ENCODE measurements at regions not wholly inside any gene's neighbourhood (a gene's known extent, or its start where the extent isn't known, plus 50 kb on each side); places are given as distances from the start of the nearest gene placed in this dataset.
A peak's percentile ranks its signal among the peaks of the same experiment; 100 is the strongest.
"Not testable (repeated sequence)": the region's sequence is repeated elsewhere in the genome, so short reads cannot be mapped to it uniquely, and the experiment has no call there.

DNA sequence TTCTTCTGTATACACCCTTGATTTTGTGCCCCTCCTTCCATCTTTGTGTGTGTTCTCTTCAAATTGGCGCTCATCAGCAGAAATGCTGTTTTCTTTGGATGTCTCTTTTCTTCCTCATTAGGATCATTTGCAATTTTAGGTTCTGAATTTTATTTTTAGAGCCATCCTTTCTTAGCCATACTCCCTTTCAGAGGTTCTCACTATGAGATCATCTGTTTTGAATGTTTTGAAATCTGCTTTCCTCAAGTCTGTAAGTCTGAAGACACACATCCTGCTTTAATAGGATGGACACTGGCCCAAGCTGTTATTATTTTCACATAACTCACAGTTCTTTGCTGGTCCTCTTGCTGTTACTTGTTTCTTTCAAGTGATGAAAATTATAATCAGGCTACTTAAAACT is 124.8 kb downstream of the BDH1 start:
- DNase-seq (ENCODE audit: low spot score), result no peak

- no peak for DNase-seq (ENCODE audit: low spot score)
Measured at GRCh38 chr3:197430502-197430901, 125.3 kb downstream of the BDH1 start.

DNA sequence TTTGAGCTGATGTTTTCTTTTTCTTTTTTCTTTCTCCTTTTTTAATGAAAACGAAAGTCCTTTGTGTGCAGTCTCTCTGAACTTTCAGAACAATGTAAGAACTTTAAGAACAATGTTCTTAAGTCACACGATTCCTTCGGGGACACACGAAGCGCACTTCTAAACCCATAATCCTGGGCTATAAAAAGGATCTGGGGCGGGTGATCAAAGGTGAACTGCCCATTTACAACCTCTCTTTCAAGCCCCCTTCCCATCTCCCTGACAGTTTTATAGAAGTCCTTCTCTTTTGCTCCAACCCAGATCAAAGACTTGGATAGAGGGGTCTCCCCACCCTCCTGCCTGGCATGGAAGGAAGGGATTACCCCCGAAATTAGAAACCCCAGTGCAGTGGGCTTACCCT is 126.8 kb downstream of the BDH1 start:
- DNase-seq (ENCODE audit: low spot score), result no peak

GRCh38 chr3:197428117-197428801 is 127.5 kb downstream of the BDH1 start:
- peak; percentile 23 for DNase-seq (ENCODE audit: low spot score)

GRCh38 chr3:197427021-197427420 is 128.6 kb upstream of the DLG1 start:
- peak; percentile 86 for DNase-seq (ENCODE audit: low spot score)

DNA sequence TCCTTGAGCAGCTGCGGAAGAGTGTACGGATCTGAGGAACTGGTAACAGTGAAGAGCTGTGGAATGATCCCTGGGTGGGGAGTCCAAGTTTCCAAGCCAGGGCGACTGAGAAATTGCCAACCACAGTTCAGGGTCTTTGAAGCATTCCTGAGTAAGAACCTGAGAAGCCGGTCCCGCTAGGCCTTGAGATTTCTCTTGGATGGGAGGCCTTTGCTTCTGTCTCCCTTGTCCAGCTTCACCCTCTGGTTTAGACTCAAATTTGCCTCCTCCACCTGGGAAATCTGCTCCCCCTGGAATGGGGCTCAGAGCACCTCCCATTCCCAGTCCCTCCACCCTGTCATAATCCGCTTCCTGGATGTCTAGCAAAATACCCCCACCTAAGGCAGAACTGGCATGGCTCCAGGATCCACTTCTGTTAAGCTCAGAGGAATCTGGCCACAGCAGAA is 127.7 kb upstream of the DLG1 start:
- DNase-seq (ENCODE audit: low spot score), result peak; percentile 20

GRCh38 chr3:197425485-197426120 is 127.2 kb upstream of the DLG1 start:
- no peak for DNase-seq (ENCODE audit: low spot score)

DNA sequence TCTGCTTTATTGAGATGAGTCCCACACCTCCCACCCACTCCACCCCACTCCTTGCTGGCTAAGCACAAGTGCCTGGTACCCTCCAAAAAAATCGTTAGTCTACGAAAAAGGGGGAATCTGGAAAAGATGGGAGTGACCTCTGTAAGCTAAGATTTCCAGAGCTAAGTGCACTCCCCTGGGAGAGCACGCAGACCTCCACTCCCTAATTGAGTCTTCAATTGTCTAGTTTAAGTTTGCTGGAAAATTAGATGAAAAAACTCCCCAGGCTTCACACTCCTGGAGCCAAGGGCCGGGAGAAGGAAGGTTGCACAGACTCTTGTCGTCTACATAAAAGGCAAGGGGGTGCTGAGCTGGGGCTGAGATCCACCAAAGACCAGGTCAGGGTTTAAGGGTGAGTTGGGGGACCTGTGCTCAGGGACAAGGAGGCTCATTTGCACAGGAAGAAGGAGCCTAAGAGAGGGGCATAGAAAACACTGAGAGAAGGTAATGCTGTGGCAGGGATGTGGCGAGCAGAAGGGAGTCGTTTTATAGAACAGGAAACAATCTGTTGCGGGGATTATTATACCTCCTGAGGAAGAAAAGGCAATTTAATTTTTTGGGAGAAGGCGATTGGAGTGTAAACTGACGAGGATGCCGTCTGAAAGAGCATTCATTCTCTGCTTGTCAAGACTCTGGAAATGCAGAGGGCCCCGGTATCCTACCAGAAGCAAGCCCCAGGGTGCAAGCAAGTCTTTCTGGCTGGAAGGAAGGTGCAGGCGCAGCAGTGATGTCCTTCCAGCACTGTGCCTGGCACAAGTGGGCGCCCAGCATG is 126.5 kb upstream of the DLG1 start:
- peak; percentile 63 for DNase-seq (ENCODE audit: low spot score)

DNA sequence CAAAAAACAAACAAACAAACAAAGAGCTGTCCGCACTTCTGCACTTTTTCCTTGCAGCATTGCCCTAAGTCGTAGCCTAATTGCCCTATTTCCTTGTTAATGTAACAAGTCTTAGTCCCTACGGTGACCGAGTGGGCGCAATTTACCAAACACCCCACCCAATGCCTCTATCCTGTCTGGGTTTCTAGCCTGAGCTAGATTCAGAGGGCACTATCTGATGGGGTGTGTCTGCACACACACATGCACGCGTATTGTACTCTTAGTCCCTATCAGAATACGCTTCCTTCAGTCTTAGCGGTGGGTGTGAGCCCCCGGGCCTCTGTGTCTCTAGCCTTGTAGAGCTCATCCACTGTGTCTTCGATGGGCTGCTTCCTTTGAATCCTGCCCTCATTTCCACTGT is 125.9 kb upstream of the DLG1 start:
- DNase-seq (ENCODE audit: low spot score), result no peak

- DNase-seq (ENCODE audit: low spot score), result no peak
Measured at GRCh38 chr3:197423376-197423775, 125.0 kb upstream of the DLG1 start.

DNA sequence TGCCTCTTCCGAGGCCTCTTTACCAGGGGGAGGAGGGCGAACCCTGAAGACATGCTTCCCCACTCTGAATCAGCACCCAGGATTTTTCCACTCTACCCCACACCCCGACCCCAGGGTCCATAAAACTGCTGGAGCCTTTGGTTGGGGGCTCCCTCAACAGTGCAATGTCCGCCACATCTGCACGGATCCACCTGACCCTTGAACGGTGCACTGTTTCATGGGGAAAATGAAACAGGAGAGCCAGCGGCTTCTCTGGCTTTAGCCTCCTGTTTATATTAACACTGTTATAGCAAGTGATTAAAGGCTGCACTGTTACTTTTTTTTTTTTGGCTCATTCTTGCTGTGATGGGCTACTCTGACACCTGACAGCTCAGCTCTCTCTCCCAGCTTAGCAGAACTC is 124.1 kb upstream of the DLG1 start:
- DNase-seq (ENCODE audit: low spot score), result no peak

- DNase-seq (ENCODE audit: low spot score), result no peak
Measured at GRCh38 chr3:197421021-197421420, 122.6 kb upstream of the DLG1 start.

DNA sequence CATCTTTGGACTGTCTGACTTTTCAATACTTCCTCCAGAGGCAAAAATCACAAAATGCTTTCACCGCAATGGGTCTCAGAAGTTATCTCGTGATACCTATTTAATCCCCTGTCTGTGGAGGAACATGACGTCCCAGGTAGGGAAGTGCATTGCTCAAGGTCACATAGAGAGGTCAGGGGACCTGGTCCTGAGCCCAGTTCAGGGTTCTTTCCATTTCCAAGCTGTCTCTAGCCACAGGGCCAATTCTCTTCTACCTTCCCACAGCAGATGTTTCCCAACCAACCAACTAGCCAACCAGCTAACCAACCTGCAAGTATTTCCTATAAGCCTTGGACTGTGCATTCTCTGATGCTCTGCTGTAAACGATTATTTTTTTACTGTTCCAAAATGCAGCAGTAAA is 122.2 kb upstream of the DLG1 start:
- DNase-seq (ENCODE audit: low spot score), result no peak

DNA sequence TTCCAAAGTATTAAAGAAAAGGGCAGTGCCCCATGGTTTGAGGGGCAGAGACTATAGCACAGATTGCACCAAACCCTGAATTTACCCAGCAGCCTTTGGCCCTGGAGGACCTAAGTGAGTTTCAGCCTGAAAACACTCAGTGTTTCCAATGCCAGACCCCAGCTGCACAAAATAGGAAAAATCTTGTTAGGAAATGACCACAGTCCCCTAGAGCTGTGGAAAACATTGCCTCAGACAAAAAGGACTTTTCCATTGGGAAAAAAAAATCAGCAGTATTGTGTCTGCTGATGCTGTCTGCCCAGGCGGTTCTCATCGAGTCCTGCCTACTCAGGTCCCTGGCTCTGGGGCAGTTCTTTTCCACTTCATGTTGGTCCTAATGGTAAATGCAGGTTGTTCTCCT is 121.7 kb upstream of the DLG1 start:
- DNase-seq (ENCODE audit: low spot score), result no peak

DNA sequence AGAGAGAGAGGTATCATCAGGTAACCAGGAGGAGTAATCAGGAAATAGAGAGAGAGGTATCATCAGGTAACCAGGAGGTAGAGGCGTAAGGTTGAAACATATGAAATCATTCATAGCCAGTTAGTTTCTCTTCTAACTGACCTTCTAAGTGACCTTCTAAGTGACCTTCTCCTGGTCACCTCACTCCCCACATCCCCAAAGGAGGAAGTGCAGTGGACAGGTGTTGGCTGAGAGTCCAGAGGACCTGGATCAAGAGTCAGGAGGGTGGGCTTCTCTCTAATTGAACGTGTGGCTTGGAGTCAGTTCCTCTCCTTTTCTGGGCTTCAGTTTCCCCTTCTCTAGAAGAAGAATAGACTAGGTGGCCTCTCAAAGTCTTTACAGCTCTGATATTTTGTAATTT is 121.3 kb upstream of the DLG1 start:
- no peak for DNase-seq (ENCODE audit: low spot score)

GRCh38 chr3:197417911-197418618 is 119.7 kb upstream of the DLG1 start:
- DNase-seq (ENCODE audit: low spot score), result peak; percentile 70

DNA sequence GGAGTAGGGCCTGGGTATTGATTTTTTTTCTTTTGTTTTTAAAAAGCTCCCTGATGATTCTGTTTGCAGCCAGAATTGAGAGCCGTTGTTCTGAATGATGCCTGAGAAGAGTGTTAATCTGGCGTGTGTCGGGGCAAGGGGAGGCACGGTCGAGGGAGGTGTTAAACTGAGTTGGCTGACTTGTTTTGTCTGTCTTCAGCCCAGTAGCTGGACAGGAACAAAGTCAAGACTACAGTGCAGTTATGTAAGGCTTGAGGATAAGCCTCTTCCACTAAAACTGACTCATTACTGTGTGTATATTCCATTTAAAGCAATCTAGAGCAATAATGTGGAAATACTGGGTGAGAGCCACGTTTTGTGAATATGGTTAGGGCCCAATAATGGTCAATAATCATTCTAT is 119.0 kb upstream of the DLG1 start:
- DNase-seq (ENCODE audit: low spot score), result peak; percentile 25

- DNase-seq (ENCODE audit: low spot score), result not testable (repeated sequence)
Measured at GRCh38 chr3:197411899-197412298, 113.5 kb upstream of the DLG1 start.

- DNase-seq (ENCODE audit: low spot score), result not testable (repeated sequence)
Measured at GRCh38 chr3:197410170-197410569, 111.8 kb upstream of the DLG1 start.

- DNase-seq (ENCODE audit: low spot score), result no peak
Measured at GRCh38 chr3:197408177-197408957, 110.0 kb upstream of the DLG1 start.

DNA sequence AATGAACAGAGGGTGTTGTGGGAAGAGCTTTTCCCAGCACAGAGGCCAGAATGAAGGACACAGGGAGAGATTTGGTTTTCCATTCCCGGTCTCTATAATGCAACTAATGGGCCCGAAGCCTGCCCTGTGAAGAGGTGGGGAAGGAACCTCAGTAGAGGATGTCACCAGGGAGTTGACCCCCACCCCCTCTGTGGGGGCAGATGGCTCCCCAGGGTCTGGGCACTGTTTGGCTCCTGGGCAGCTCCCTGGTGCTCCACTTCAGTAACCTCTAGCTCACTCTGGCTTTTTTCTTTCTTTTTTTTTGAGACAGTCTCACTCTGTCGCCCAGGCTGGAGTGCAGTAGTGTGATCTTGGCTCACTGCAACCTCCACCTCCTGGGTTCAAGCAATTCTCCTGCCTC is 109.1 kb upstream of the DLG1 start:
- DNase-seq (ENCODE audit: low spot score), result no peak

GRCh38 chr3:197407053-197407452 is 108.6 kb upstream of the DLG1 start:
- no peak for DNase-seq (ENCODE audit: low spot score)

All from cerebellar cortex (tissue), 1 donor.